Adipose tissue (tissue), 3 donors: ENCODE measurements at regions not wholly inside any gene's neighbourhood (a gene's known extent, or its start where the extent isn't known, plus 50 kb on each side); places are given as distances from the start of the nearest gene placed in this dataset.

Experiments
- H3K27ac ChIP-seq: one replicate; pipeline ENCODE4 v1.5.1; 2013; ENCODE audit warnings: low read depth, low read length
- WGBS, 3 donors: extraction: QIAGEN DNeasy Blood & Tissue Kit; methylation state at CpG; one replicate each; pipeline ENCODE4 v1.1.7; 2013; 5-methylcytosine and 5-hydroxymethylcytosine counted together
- donor health status: healthy with polysubstance abuse.
- donor health status: Bipolar disorder and iron deficiency.
- donor health status: healthy.

DNA sequence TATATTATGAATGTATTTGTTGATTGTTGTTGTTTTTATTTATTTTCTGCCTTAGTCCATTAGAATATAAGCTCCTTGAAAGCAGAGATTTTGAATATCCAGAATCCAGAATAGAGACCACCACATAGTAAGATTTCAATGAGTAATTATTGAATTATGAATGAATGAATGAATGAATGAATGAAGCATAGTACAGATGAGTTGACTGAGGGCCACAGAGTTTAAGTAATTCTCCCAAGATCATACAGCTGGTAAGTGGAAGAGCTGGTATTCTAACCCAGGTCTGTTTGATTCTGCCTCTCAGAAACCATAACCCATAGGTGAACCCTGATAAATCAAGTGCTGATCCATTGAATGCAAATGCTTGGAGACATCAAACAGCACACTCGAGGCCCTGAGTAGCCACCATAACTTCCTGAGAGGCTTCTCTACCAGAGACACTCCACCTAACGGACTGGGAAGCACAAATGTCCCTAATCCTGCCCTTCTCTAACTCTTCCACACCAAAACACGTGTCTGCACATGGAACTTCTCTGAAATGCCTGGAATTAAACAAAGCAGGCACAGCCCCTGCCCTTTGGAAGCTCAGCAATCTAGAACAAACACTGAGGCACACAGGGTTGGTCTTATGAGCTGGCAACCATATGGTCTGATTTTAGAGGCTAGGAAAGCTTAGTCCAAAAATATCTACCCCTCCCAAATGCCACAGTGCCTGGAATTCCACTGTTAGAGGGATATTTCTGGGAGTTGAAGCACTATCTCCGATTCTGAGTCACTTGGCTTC, 190.1 kb downstream of the FOXO1 start:
- 32 to 66% (median 53%) methylated on average over 4 of the region's 4 CpGs for WGBS, 3 donors

DNA sequence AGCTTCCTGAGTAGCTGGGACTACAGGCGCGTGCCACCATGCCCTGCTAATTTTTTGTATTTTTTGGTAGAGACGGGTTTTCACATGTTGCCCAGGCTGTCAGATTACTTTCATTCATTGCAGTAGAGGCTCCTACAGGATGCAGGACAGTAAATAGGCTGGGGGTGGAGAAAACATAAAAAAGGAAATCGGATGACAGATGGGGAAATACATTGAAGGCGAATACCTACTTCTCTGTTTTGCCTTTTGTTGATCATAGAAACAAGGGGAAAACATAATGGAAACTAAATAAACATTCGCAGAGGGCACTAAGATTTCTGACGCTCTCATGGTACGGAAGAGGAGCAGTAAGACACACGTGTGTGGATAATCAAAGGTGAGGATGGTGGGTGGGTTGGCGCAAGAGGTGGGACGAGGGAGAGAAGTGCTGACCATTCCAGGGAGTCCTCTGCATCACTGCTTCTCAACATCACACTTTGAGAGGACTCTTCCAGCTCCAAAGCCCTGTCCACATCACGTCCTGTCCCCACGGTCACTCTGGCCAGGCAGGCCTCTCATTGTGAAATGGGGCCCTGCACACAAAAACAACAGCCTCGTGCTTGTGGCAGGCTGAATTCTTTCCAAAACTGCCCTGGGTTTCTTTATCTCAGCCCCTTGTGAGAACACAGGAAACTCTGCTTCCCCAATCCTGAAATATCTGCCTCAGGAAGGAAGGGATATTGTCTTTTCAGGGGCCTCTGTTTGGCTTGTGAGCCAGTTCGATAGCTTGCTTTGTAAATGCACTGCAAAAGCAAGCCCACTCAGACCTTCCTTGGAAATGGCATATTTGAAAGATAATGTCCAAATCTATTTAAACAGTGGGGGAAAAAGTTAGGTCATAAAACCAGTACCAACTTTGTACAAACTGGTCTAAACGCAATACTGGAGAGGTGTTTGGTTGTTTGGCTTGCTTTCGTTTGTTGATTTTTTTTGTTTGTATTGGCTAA, 188.5 kb downstream of the FOXO1 start:
- 55 to 62% (median 61%) methylated on average over 17 of the region's 17 CpGs for WGBS, 3 donors

More for the DNA sequence above, 190.1 kb downstream of the FOXO1 start:
- H3K27ac ChIP-seq, result no peak overlapping the region

GRCh38 chr13:40478775-40479174, 187.7 kb downstream of the FOXO1 start:
- H3K27ac ChIP-seq, result no peak overlapping the region
- WGBS, 3 donors, result 71 to 86% (median 83%) methylated on average over 7 of the region's 7 CpGs

More for the DNA sequence above, 188.5 kb downstream of the FOXO1 start:
- no peak overlapping the region for H3K27ac ChIP-seq

DNA sequence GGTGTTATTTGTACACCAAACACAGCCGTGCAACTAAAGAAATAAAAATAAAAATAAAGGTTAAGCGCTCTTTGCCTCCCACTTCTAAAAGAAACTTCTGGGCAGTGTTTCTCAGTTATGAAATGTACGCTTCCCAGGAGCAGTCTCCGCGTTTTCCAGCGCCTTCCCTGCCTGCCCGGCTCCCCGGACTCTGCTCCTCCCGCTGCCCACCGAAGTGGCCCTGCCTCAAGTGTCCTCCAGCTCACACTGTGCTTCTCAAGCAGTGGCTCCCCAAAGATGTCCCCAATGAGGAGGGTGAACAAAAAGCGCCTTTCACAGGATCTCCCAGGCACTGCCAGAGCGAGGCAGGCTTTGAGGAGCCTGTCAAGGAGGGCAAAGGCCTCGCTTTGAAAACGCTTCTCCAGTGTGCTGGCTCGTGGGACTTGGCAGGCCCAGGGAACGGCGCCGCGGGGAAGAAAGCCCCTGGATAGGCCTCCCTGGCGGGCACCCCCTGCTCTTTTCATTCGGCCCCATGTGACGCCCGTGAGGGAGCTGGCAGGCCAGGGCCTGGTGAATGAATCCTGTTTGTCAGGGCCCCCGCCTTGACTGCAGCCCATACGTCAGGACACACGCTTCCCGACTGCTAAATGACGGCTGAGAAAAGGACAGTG, 187.1 kb downstream of the FOXO1 start:
- H3K27ac ChIP-seq, result no peak overlapping the region
- WGBS, 3 donors, result 84 to 93% (median 88%) methylated on average over 28 of the region's 28 CpGs

DNA sequence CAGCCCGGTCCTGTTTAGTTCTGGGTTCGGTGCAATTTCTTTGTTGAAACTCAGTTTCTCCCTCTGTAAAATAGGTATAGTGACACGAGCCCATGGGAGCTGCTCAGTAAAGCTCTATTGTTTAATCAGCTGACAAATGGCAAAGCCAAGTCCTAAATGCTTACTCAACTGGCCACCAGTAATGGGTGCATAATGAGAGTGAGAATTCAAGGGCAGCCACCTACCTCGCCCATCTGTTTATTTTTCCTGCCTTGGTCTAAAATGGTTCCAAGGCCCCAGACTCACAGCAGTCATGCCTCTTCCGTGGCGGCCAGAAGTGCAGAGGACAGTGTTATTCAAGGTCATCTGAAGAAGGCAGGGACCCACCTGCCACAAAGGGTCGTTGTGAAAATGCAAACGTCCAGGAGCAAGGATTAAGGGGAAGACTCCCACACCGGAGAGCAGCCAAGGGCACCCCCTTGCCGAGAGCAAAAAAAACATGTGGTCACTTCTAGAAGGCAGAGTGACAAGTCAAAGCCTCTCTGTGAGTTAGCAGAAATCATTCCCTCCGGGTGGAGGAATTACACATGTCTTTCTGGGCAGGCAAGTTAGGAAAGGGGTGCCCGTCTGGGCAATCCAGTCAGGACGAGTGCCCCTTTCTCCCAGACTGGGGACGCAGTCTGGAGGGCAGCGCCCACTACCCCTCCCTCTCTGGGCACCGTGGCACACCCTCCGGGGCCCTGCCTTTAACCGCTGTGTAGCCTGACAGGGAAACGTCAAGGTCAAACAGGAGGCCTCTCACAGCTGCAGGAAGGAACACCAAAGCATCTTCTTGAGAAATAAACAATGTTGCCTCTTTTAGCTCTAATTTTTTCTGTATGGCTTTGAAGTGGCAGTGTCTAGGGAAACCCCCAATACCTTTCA, 186.2 kb downstream of the FOXO1 start:
- 33 to 71% (median 64%) methylated on average over 19 of the region's 19 CpGs for WGBS, 3 donors
- no peak overlapping the region for H3K27ac ChIP-seq

DNA sequence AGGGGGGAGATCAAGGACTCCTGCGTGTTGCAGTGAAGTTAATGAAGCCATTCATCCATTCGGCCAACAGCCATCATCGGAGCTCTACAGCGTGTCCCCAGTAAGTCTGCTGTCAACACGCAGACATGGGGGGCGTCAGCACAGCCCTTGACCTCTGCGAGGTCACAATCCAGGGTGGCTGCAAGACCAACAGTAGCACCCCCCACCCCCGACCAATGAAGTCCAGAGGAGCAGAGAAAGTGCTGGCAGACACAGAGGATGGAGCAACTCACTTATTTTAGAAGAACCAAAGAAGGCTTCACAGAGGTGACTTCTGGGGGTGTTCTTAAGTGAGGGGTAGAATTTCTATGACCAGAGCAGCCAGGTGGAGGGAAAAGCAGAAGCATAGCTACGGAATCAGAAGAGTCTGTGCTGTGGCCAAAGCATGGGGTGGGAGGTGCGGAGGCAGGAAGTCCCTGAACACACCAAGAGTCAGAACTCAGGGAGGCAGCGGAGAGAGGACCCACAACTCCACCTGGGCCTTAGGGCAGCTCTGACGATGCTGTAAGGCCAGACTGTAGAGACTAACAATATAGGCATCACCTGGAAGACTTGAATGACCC, 185.4 kb downstream of the FOXO1 start:
- no peak overlapping the region for H3K27ac ChIP-seq
- WGBS, 3 donors, result 82 to 84% (median 82%) methylated on average over 12 of the region's 12 CpGs

GRCh38 chr13:40483601-40484000, 182.8 kb downstream of the FOXO1 start:
- WGBS, 3 donors, result 94 to 96% (median 96%) methylated on average over 13 of the region's 13 CpGs
- H3K27ac ChIP-seq, result no peak overlapping the region

- no peak overlapping the region for H3K27ac ChIP-seq
- 77 to 84% (median 84%) methylated on average over 14 of the region's 14 CpGs for WGBS, 3 donors
These were observed 182.2 kb downstream of the FOXO1 start for GRCh38 chr13:40484101-40484800.

DNA sequence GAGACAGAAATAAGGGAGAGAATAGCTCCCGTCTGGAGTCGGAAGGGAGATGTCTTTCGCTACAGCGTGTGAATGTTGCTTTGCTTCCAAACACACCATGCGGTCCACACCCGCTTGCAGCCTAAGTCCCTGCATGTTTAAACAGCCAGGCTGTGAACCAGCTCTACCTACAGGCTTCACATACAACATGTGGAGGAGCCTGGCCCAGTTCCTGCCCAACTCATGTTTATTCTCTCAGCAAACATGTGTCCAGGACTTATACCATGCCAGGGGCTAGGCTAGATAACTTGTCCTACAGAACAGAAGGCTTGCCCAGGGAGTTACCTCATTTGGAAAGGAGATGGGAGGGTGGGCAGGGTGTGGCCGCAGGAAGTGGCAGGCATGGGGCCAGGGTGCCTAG, 181.5 kb downstream of the FOXO1 start:
- WGBS, 3 donors, result 60 to 84% (median 82%) methylated on average over 7 of the region's 7 CpGs
- H3K27ac ChIP-seq, result no peak overlapping the region

GRCh38 chr13:40485611-40486517, 180.6 kb downstream of the FOXO1 start:
- WGBS, 3 donors, result 80 to 86% (median 83%) methylated on average over 12 of the region's 12 CpGs
- no peak overlapping the region for H3K27ac ChIP-seq

- no peak overlapping the region for H3K27ac ChIP-seq
- WGBS, 3 donors, result 71 to 75% (median 75%) methylated on average over 12 of the region's 12 CpGs
These were observed 179.8 kb downstream of the FOXO1 start for GRCh38 chr13:40486518-40487163.

DNA sequence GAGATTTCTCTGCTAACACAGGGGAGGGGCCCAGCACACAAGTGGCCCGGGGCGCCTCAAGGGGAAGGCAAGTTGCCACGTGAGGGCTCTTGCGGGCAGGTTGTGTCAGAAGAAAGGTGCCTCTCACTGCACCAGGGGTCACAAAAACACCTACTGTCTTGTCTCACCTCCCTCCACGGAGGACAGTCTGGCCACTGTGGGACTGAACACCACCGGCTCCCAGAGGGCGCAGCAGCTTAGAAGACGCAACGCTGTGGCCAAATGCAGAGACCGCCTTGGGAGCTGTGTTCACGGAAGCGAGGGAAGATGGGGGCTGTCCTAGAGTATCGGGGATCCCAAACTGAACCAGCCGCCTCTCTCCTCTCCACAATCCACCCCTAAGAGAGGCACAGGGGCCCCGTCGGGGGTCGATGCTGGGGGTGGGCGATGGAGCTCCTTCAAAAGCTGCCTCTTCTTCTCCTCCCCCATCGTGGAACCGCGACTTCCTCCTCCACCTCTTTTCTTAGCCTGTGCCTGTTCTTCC, 177.5 kb downstream of the FOXO1 start:
- WGBS, 3 donors, result 92 to 96% (median 96%) methylated on average over 19 to 21 of the region's 21 CpGs
- H3K27ac ChIP-seq, result no peak overlapping the region

GRCh38 chr13:40490086-40490758, 176.2 kb downstream of the FOXO1 start:
- no peak overlapping the region for H3K27ac ChIP-seq
- 62 to 69% (median 66%) methylated on average over 7 of the region's 7 CpGs for WGBS, 3 donors

GRCh38 chr13:40492511-40492910, 173.9 kb downstream of the FOXO1 start:
- H3K27ac ChIP-seq, result no peak overlapping the region
- 78 to 85% (median 84%) methylated on average over 9 of the region's 9 CpGs for WGBS, 3 donors

DNA sequence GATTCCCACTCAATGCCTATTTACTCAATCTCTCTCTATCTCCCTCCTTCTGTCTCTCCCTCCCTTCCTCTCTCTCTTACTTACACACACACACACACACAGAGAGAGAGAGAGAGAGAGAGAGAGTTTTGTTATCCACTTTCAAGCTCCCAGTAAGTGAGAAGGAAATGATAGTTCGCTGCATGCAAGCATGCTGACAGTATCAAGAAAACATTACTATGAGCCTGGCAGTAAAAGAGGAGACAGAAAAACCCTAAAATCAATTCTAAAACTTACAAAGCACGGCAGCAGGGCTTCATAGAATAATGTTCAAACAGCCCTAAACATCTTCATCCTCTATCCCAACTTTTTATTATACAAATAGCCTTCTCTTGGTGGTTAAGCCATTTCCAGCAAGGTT, 171.9 kb downstream of the FOXO1 start:
- WGBS, 3 donors, result 44 to 74% (median 46%) methylated on average over 2 of the region's 2 CpGs
- H3K27ac ChIP-seq, result no peak overlapping the region
